Keratinocyte (primary cell): ENCODE measurements at regions not wholly inside any gene's neighbourhood (a gene's known extent, or its start where the extent isn't known, plus 50 kb on each side); places are given as distances from the start of the nearest gene placed in this dataset.

Experiments used
- DNase-seq: peaks from one replicate; pipeline ENCODE4 v3.0.0-alpha.2; 2011; ENCODE audit warnings: low read depth, missing footprints, low spot score
- FAIRE-seq: peaks from 2 replicates; lab custom pipeline; 2011; peaks lifted over from hg19 to GRCh38; lab: Jason Lieb, UNC
- H2AFZ ChIP-seq: 2 replicates; pipeline ENCODE4 v1.6.0; 2012; ENCODE audit warnings: low read length, control low read depth, inconsistent platforms; ENCODE audit not compliant: control insufficient read depth
- H3K27ac ChIP-seq: 2 replicates; pipeline ENCODE4 v1.5.1; 2011; ENCODE audit warnings: low read length; ENCODE audit not compliant: control insufficient read depth, insufficient read depth
- H3K27me3 ChIP-seq: 3 replicates; pipeline ENCODE4 v1.6.0; 2011; ENCODE audit warnings: low read length; ENCODE audit not compliant: control insufficient read depth, insufficient read depth; ENCODE audit errors: extremely low read depth
- H3K36me3 ChIP-seq, 2 experiments: 2 replicates in 1 of 2; 3 replicates in 1 of 2; pipeline ENCODE4 v1.5.1; 2011; ENCODE audit warnings: low read length in 2 of 2, mild to moderate bottlenecking in 1 of 2; ENCODE audit not compliant: control insufficient read depth in 2 of 2, insufficient read depth in 2 of 2; ENCODE audit errors: extremely low read depth in 1 of 2
- H3K4me1 ChIP-seq: 3 replicates; pipeline ENCODE4 v1.5.1; 2011; ENCODE audit warnings: low read length; ENCODE audit not compliant: control insufficient read depth, insufficient read depth; ENCODE audit errors: extremely low read depth
- H3K4me2 ChIP-seq: 3 replicates; pipeline ENCODE4 v1.6.0; 2011; ENCODE audit warnings: low read depth, low read length; ENCODE audit not compliant: control insufficient read depth, insufficient read depth; ENCODE audit errors: extremely low read depth
- H3K4me3 ChIP-seq, 3 experiments: fragments of 200-600 bp in 1 of 3; sonication (generic) in 1 of 3; 2 replicates in 2 of 3; 3 replicates in 1 of 3; pipeline ENCODE4 v1.5.1; 2011 to 2016; ENCODE audit warnings: low read length in 3 of 3, mild to moderate bottlenecking in 3 of 3, control low read depth in 2 of 3, inconsistent platforms in 1 of 3, low read depth in 1 of 3, mixed read lengths in 1 of 3, mixed run types in 1 of 3, moderate library complexity in 1 of 3; ENCODE audit not compliant: control insufficient read depth in 2 of 3, insufficient read depth in 2 of 3; ENCODE audit errors: extremely low read depth in 1 of 3
- H3K79me2 ChIP-seq: 2 replicates; pipeline ENCODE4 v1.6.0; 2012; ENCODE audit warnings: low read length; ENCODE audit not compliant: control insufficient read depth, insufficient read depth
- H3K9ac ChIP-seq: 3 replicates; pipeline ENCODE4 v1.6.0; 2011; ENCODE audit warnings: low read length; ENCODE audit not compliant: control insufficient read depth, insufficient read depth; ENCODE audit errors: extremely low read depth
- H3K9me1 ChIP-seq: 3 replicates; pipeline ENCODE4 v1.6.0; 2011; ENCODE audit warnings: low read length; ENCODE audit not compliant: control insufficient read depth, insufficient read depth; ENCODE audit errors: extremely low read depth
- H3K9me3 ChIP-seq: 2 replicates; pipeline ENCODE4 v1.5.1; 2012; ENCODE audit warnings: low read depth, low read length; ENCODE audit not compliant: control insufficient read depth
- H4K20me1 ChIP-seq: 3 replicates; pipeline ENCODE4 v1.6.0; 2011; ENCODE audit warnings: low read length; ENCODE audit not compliant: control insufficient read depth, insufficient read depth; ENCODE audit errors: extremely low read depth
- EZH2 ChIP-seq: IDR thresholded peaks from one replicate; pipeline ENCODE4 v1.6.1; 2012; ENCODE audit warnings: inconsistent platforms, mild to moderate bottlenecking, low read length, moderate library complexity
- dilution Hi-C: fragments of 300-500 bp; cut with MboI; formaldehyde crosslinking; loops from one replicate; pipeline ENCODE4 v1.7.0; 2020; ENCODE audit warnings: low sequenced_read_pairs; ENCODE audit not compliant: extremely low pct_ligation_motif_present
- TF ChIP-seq, protein P1 (sequence below), 3 experiments: IDR thresholded peaks in 1 of 3; conservative IDR thresholded peaks in 1 of 3; optimal IDR thresholded peaks in 1 of 3; 2 replicates in 2 of 3; 3 replicates in 1 of 3; pipeline versions ENCODE3 to v1.5.1; 2011; ENCODE audit warnings: low read length in 3 of 3, mild to moderate bottlenecking in 3 of 3, moderate library complexity in 2 of 3, control low read depth in 1 of 3, inconsistent platforms in 1 of 3; ENCODE audit not compliant: insufficient read depth in 2 of 3; ENCODE audit errors: extremely low read depth in 1 of 3

DNA sequence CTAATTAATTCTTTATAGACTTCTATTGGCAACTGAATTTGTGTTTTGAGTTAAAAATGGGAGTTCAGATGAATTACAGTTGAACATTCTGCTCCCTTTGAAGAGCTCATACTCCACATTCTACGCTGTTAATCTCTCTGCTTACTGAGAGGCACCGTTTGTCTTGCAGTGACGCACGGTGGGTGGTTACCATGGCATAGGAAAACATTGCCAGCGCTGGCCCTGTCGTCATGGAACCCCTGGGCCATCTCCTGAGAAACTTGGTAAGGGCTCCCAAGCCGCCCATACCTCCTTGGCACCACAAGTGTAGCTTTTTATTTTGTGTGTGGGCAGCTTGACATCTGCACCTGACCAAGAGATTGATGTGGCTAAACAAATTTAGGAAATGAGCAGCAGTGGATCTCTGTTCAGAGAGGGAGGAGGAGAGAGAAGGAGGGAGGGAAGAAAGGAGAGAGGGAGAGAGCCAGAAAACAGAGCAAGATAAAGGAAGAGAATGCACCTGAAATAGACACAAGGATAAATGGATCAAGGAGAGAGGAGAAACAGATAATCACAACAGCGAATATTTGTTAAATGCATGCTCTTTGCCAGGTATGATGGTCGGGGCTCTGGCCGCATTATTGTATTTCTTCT, 398.5 kb downstream of the HAPSTR1 start:
- DNase-seq = no peak
- Histone ChIP-seq H3K27ac (no peak overlapping the region), H3K79me2 (no peaks in the 10 kb centered on the region), H3K9ac (no peak overlapping the region), H3K4me2 (no peak overlapping the region), H3K4me3 (no peak overlapping the region), H3K9me1 (no peaks in the 10 kb centered on the region), H3K27me3 (no peaks in the 10 kb centered on the region), H2AFZ (no peak overlapping the region), H3K4me1 (no peaks in the 10 kb centered on the region), H4K20me1 (no peaks in the 10 kb centered on the region), H3K36me3 (no peaks in the 10 kb centered on the region), H3K9me3 (no peaks in the 10 kb centered on the region)
- dilution Hi-C loops = no loop called here
- TF ChIP-seq, protein P1, sequence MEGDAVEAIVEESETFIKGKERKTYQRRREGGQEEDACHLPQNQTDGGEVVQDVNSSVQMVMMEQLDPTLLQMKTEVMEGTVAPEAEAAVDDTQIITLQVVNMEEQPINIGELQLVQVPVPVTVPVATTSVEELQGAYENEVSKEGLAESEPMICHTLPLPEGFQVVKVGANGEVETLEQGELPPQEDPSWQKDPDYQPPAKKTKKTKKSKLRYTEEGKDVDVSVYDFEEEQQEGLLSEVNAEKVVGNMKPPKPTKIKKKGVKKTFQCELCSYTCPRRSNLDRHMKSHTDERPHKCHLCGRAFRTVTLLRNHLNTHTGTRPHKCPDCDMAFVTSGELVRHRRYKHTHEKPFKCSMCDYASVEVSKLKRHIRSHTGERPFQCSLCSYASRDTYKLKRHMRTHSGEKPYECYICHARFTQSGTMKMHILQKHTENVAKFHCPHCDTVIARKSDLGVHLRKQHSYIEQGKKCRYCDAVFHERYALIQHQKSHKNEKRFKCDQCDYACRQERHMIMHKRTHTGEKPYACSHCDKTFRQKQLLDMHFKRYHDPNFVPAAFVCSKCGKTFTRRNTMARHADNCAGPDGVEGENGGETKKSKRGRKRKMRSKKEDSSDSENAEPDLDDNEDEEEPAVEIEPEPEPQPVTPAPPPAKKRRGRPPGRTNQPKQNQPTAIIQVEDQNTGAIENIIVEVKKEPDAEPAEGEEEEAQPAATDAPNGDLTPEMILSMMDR (optimal IDR thresholded peaks at IDR 0.05 in 1 of 3, IDR thresholded peaks at IDR 0.05 in 1 of 3, conservative IDR thresholded peaks at IDR 0.05 in 1 of 3; ENCODE audit: extremely low read depth in 1 of 3, insufficient read depth in 2 of 3, low read length in 3 of 3) = no peak
- FAIRE-seq = no peak

DNA sequence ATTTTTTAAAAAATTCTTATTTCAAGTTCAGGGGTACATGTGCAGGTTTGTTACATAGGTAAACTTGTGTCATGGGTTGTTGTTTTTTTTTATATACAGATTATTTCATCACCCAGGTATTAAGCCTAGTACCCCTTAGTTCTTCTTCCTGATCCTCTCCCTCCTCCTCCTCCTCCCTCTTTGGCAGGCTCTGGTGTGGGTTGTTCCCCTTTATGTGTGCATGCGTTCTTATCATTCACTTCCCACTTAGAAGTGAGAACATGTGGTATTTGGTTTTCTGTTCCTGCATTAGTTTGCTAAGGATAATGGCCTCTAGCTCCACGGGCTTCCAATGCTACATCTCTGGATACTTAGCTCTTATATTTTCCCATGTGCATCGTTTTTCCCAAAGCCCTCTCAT, 404.4 kb downstream of the HAPSTR1 start:
- H3K27ac ChIP-seq = no peak overlapping the region
- peaks cover 2% of the 10 kb centered on the region for H3K9me3 ChIP-seq
- no peaks in the 10 kb centered on the region for H3K27me3 ChIP-seq
- H3K4me2 ChIP-seq = no peak overlapping the region
- H3K9ac ChIP-seq = no peak overlapping the region
- no peak for FAIRE-seq
- H3K36me3 ChIP-seq = no peaks in the 10 kb centered on the region
- H3K4me3 ChIP-seq = no peak overlapping the region
- no peak for DNase-seq
- H4K20me1 ChIP-seq = no peaks in the 10 kb centered on the region
- H2AFZ ChIP-seq = no peak overlapping the region
- H3K9me1 ChIP-seq = no peaks in the 10 kb centered on the region
- TF ChIP-seq, protein P1 (optimal IDR thresholded peaks at IDR 0.05 in 1 of 3, IDR thresholded peaks at IDR 0.05 in 1 of 3, conservative IDR thresholded peaks at IDR 0.05 in 1 of 3; ENCODE audit: extremely low read depth in 1 of 3, insufficient read depth in 2 of 3, low read length in 3 of 3) = no peak
- no peak for TF ChIP-seq EZH2
- no peaks in the 10 kb centered on the region for H3K79me2 ChIP-seq
- H3K4me1 ChIP-seq = no peaks in the 10 kb centered on the region
- dilution Hi-C loops = no loop called here
